ENCODE measurements at regions not wholly inside any gene's neighbourhood (a gene's known extent, or its start where the extent isn't known, plus 50 kb on each side); places are given as distances from the start of the nearest gene placed in this dataset.

GRCh38 chr10:23540401-23541030 is 101.6 kb downstream of the OTUD1 start:
- TF ChIP-seq CTCF (IDR thresholded peaks at IDR 0.05 in 2 of 3, conservative IDR thresholded peaks at IDR 0.05 in 1 of 3; ENCODE audit: borderline replicate concordance in 1 of 3, insufficient read depth in 1 of 3, low read depth in 2 of 3, low read length in 2 of 3), result no peak
- no peak for TF ChIP-seq POLR2AphosphoS5 (IDR thresholded peaks at IDR 0.05; ENCODE audit: low read depth, low read length)
- TF ChIP-seq POLR2A (IDR thresholded peaks at IDR 0.05; ENCODE audit: borderline replicate concordance, extremely low read depth, insufficient read depth, insufficient read length), result no peak
- no peak for TF ChIP-seq REST (IDR thresholded peaks at IDR 0.05; ENCODE audit: low read depth)
- no peak for TF ChIP-seq EZH2phosphoT487 (IDR thresholded peaks at IDR 0.05; ENCODE audit: borderline replicate concordance)
- TF ChIP-seq EZH2 (IDR thresholded peaks at IDR 0.05), result no peak
- TF ChIP-seq YY1 (IDR thresholded peaks at IDR 0.05; ENCODE audit: extremely low read depth, insufficient replicate concordance, low read depth, low read length), result no peak
- no peak for TF ChIP-seq EGR1 (IDR thresholded peaks at IDR 0.05; ENCODE audit: low read depth)
- no peak for TF ChIP-seq ATF3 (IDR thresholded peaks at IDR 0.05)
- no peak for TF ChIP-seq JUND (IDR thresholded peaks at IDR 0.05)
- TF ChIP-seq MAX (IDR thresholded peaks at IDR 0.05), result no peak
- no peak for TF ChIP-seq ZNF274 (IDR thresholded peaks at IDR 0.05; ENCODE audit: low read depth, low read length)
- TF ChIP-seq SRF (IDR thresholded peaks at IDR 0.05; ENCODE audit: low read depth), result no peak
